IPS-NIHi11 (cell line): ENCODE measurements at regions not wholly inside any gene's neighbourhood (a gene's known extent, or its start where the extent isn't known, plus 50 kb on each side); places are given as distances from the start of the nearest gene placed in this dataset.
A peak's percentile ranks its signal among the peaks of the same experiment; 100 is the strongest.
"Not testable (repeated sequence)": the region's sequence is repeated elsewhere in the genome, so short reads cannot be mapped to it uniquely, and the experiment has no call there.

Source experiments
- DNase-seq: peaks from one replicate; pipeline ENCODE4 v3.0.0; 2012; ENCODE audit warnings: mixed read lengths, low spot score

DNA sequence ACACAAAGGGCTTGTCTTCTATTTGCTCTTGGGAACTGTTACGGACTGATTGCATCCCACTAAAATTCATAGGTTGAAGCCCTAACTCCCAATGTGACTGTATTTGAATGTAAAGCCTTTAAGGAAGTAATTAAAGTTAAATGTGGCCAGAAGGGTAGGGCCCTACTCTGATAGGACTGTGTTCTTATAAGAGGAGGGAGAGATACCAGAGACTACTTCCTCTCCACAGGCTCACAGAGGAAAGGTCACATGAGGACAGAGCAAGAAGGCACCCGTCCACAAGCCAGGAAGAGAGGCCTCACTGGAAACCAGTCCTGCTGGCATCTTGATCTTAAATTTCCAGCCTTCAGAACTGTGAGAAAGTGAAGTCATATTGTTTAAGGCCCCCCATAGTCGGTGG is 211.9 kb downstream of the CDH26 start:
- DNase-seq, result no peak

DNA sequence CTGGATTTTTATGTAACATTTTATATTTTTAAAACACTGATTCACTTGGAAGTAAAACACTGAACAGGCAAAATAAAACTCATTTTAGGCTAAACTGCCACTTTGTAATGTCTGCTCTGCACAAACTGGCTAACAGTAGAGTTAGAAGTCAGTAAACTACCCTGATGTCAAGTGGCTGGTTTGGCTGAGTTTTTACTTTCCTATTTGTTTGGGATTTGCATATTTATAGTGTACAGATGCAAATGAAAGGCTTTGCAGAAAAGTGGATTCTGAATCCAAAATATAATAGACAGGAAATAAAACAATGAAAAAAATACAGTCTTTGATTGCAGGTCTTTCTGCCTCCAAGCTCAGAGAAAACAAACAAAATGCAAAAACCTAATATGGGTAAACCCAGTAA is 213.1 kb downstream of the CDH26 start:
- DNase-seq, result no peak

DNA sequence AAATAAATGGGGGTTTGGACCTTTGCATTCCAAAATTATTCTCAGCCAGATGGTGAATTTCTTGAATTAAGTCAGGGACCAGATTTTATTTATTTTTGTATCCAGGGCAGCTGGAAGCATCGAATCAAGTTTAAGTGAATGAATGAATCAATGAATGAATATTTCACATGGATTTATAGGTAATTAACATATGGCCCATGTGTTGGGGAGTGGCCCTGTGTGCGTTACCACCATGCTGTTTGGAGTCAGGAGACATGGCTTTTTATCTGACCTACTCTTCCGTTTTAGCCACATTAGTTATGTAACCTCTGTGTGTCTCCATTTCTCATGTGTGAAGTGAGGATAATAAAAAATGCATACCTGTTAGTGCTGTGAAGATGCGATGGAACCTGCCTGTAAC is 213.5 kb downstream of the CDH26 start:
- no peak for DNase-seq

- no peak for DNase-seq
Measured at GRCh38 chr20:60172346-60172984, 214.2 kb downstream of the CDH26 start.

GRCh38 chr20:60177080-60177479 is 218.9 kb downstream of the CDH26 start:
- no peak for DNase-seq

DNA sequence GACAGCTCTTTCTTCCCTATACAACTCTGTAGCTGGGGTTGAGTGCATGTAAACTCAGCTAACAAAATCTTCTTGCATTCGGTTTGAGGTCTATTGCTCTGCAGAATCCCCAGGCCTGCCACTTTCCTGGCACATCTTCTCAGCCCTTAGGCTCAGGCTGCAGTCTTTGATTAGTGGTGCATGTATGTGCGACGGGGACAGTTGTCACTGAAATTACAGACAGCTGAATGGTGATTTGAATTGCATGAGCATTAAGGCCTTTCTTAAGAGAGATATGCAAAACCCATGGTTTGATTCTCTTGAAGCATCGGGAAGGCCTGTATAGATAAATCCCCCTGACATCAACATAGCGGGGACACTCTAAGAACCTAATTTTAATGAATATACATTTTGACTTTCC is 222.8 kb downstream of the CDH26 start:
- DNase-seq, result no peak

GRCh38 chr20:60186412-60186811 is 228.2 kb downstream of the CDH26 start:
- DNase-seq, result no peak

DNA sequence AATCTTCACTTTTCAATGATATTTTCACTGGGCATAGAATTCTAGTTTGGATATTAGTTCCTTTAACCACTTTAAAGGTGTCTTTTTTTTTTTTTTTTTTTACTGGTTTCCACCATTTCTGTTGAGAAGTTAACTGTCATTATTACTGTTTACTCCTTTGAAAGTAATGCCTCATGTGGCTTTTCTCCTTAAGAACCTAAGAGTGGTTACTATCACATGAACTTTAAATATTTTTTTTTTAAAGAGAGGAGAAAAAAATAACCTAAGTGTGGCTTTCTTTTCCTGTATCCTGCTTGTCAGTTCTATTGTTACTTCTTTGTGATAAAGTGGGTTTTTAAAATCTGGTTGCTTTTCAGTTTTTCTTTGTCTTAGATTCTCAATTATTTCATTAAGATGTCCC is 229.5 kb downstream of the CDH26 start:
- DNase-seq, result no peak

GRCh38 chr20:60191014-60191413 is 232.8 kb downstream of the CDH26 start:
- DNase-seq, result no peak

- no peak for DNase-seq
Measured at GRCh38 chr20:60192326-60192725, 234.1 kb downstream of the CDH26 start.

- not testable (repeated sequence) for DNase-seq
Measured at GRCh38 chr20:60199132-60199531, 240.9 kb downstream of the CDH26 start.

GRCh38 chr20:60199866-60200265 is 241.6 kb downstream of the CDH26 start:
- no peak for DNase-seq

DNA sequence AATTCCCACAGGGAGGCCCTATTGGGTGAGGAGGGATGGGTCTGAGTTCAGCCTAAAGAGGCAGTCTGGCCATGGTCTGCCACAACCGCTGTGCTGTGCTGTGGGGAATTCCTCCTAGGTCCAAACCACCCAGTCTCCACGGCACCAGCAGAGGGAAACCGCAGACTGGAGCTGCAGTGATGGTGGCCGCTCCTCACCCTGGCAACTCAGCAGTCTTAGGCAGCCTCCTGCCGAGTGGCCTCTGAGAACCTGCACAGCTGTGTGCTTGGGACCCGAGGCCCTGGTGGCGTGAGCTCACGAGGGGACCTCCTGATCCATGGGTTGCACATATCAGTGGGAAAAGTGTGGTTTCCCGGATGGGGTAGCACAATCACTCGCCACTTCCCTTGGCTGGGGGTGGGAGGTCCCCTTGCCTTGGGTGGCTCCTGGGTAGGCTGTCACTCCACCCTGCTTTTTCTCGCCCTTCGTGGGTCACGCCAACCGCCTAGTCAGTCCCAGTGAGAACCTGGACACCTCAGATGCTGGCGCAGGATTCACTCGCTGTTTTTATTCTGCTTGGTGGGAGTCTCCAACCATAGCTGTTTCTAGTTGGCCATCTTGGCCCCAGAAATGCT is 242.2 kb downstream of the CDH26 start:
- no peak for DNase-seq

DNA sequence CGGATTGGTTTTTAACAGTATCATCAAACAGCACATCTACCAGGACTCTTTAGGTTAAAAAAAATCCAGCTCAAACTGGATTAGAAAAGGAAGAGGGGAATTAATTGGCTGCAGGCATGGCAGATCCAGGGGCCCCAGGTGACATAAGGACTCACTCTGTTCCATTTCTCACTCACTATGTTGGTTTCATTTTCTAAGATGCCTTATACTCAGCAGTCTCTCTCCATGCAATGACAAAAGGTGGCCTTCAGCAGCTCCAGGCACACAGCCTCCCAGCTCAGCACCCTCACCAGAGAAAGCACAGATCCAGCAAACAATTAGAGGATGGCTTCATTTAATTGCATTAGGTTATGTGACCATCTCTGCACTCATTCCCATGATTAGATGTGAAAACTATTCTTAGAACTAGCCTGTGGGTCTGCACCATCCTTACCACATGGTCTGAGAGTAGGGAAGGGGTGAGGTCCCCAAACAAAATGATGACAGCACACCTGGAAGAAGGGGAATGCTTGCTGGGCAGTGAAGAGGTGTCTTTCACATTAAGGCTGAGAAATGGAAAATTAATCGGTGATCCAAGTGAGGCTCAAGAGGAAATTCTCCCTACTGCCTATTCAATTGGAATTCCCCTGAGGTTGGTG is 243.1 kb downstream of the CDH26 start:
- DNase-seq, result no peak

GRCh38 chr20:60202046-60202445 is 243.8 kb downstream of the CDH26 start:
- DNase-seq, result no peak

DNA sequence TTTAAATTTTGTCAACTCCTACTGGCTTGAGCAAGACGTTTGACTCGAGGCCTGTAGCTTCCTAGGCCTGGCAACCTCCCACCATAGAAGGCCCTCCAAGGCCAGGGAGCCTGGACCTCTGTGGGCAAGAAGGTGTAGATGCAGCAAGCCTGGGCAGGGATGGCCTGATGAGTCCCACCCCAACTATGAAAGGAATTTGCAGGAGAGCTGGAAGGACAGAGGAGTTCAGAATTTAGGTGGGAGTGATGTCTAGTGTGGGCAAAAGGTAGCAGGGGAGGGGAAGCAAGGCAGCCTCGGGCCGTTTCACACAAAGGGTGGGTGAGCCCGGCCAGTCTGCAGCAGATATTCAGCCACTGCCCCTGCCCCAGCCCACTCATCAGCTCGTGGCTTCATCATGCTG is 245.2 kb downstream of the CDH26 start:
- DNase-seq, result no peak

DNA sequence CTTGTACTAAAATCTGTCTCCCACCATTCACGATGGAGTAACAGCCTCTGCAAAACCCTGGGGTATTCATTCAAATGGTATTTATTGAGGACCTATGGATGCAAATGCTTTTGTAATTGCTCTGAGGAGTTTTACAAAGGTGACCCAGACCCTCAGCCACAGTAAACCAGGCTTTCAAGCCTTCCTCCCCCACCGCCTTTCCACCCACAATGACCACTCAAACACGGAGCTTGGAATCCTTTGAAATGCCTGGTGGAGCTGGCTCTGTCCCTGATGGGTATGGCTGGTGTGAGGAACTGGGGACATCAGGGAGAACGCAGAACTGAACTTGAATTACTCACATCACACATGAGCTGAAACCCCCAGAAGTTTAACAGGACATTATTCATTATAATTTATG is 246.4 kb downstream of the CDH26 start:
- no peak for DNase-seq

DNA sequence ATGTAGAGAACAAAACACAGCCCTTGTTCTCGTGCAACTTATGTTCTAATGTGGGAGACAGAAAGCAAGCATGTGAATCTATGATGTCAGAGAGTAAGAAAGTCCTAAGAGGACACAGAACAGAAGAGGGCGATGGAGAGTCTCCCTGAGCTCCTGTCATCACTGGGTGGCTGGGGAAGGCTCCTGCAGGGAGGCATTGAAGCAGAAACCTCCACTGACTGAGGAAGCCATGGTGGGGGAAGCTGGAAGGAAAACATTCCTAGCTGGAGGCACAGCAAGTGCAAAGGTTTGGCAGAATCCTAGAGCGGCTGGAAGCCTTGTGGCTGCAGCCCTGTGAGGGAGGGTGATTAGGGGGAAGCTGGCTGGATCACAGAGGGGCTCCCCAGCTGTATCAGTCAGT is 248.0 kb downstream of the CDH26 start:
- DNase-seq, result peak; percentile 66

DNA sequence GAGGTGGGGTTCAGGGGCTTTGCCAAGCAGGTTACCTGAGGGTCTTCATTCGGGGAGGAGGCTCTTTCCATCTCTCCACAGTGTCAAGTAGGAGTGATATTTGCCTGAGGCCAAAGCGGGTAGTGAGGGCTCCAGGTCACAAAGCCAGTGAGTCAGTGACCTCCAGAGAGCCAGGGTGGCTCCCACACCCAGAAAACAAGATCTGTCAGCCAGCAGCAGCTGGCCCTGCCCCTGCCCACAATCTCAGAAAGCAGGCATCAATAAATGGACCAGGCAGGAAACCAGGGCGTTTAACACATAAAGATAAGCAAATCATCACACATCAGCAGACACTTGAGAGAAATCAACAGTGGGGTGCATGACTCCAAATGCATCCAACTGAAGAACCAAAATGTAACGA is 250.8 kb downstream of the CDH26 start:
- DNase-seq, result no peak

DNA sequence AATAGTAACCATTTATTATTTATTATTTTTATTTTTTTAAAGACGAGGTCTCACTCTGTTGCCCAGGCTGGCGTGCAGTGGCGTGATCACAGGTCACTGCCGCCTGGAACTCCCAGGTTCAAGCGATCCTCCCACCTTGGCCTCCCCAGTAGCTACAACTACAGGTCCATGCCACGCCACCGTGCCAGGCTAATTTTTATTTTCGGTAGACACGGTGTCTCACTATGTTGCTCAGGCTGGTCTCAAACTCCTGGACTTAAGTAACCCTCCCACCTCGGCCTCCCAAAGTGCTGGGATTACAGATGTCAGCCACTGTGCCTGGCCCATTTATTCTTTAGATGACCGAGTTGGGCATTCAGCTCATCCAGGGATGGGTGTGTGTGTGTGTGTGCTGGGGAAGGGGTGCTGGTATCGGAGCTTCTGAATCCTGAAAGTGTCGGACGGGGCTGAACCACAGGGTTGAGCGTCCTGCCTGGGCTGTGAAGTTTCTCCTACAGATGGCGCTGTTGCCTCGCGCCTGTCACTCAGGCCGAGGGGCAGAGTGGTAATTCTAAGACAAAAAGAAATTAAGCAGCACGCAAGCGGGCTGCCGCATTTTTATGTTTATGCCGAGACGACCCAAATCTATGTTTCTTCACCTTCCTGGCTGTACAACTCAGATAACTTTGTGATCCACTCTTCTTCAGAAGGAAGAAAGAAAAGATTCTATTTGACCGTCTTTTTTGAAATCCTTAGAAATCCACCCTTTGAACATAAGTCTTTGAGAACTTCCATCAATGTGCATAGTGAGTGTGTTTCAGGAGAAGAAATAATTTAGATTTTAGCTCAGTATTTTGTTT is 252.8 kb downstream of the CDH26 start:
- DNase-seq, result peak; percentile 84

- DNase-seq, result no peak
Measured at GRCh38 chr20:60211618-60212463, 253.6 kb downstream of the CDH26 start.

GRCh38 chr20:60212695-60213094 is 254.5 kb downstream of the CDH26 start:
- DNase-seq, result no peak
